Osteocyte (in vitro differentiated cells): ENCODE measurements at regions not wholly inside any gene's neighbourhood (a gene's known extent, or its start where the extent isn't known, plus 50 kb on each side); places are given as distances from the start of the nearest gene placed in this dataset.

Experiments
- DNase-seq: peaks from one replicate; pipeline ENCODE4 v3.0.0; 2021; ENCODE audit warnings: mixed read lengths; ENCODE audit not compliant: unreplicated experiment; ENCODE audit errors: extremely low spot score
- H3K27ac Mint-ChIP-seq: one replicate; pipeline ENCODE4 v1.8.0; 2021; ENCODE audit warnings: mild to moderate bottlenecking, mixed read lengths; ENCODE audit not compliant: unreplicated experiment
- H3K27me3 Mint-ChIP-seq: one replicate; pipeline ENCODE4 v1.8.0; 2021; ENCODE audit warnings: mixed read lengths; ENCODE audit not compliant: unreplicated experiment
- H3K36me3 Mint-ChIP-seq: one replicate; pipeline ENCODE4 v1.8.0; 2021; ENCODE audit warnings: mixed read lengths; ENCODE audit not compliant: unreplicated experiment
- H3K4me1 Mint-ChIP-seq: one replicate; pipeline ENCODE4 v1.8.0; 2021; ENCODE audit warnings: mixed read lengths; ENCODE audit not compliant: unreplicated experiment
- H3K4me3 Mint-ChIP-seq: one replicate; pipeline ENCODE4 v1.8.0; 2021; ENCODE audit warnings: mild to moderate bottlenecking, moderate library complexity, mixed read lengths; ENCODE audit not compliant: unreplicated experiment
- H3K9me3 Mint-ChIP-seq: one replicate; pipeline ENCODE4 v1.8.0; 2021; ENCODE audit warnings: mixed read lengths; ENCODE audit not compliant: unreplicated experiment
- TF ChIP-seq, protein P1 (sequence below): fragments of 200-600 bp; sonication (generic); IDR thresholded peaks from 2 replicates; pipeline ENCODE4 v1.5.0; 2021; ENCODE audit warnings: antibody characterized with exemption, mild to moderate bottlenecking, moderate library complexity

DNA sequence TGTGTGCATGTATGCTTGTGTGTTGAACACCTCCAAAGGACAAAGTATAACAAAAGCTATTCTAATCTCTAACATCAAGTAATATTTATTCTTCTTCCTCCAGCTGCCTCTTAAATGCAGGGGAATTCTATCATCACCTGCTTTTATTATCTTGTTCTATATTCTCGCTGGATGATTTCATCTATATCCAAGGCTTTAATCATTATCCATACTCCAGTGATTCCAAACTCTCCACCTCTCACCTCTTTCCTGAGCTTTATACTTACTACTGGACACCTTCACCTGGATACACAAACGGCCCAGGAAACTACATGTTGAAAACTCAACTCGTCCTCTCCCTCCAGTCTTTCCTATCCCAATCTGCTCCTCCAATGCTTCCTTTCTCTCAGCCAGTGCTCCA is 418.6 kb downstream of the KLF5 start:
- Mint-ChIP-seq H3K9me3 (no peaks in the 10 kb centered on the region), H3K36me3 (no peaks in the 10 kb centered on the region), H3K27me3 (peaks cover 7% of the 10 kb centered on the region), H3K4me1 (no peaks in the 10 kb centered on the region), H3K27ac (no peak overlapping the region), H3K4me3 (no peak overlapping the region)
- TF ChIP-seq, protein P1, sequence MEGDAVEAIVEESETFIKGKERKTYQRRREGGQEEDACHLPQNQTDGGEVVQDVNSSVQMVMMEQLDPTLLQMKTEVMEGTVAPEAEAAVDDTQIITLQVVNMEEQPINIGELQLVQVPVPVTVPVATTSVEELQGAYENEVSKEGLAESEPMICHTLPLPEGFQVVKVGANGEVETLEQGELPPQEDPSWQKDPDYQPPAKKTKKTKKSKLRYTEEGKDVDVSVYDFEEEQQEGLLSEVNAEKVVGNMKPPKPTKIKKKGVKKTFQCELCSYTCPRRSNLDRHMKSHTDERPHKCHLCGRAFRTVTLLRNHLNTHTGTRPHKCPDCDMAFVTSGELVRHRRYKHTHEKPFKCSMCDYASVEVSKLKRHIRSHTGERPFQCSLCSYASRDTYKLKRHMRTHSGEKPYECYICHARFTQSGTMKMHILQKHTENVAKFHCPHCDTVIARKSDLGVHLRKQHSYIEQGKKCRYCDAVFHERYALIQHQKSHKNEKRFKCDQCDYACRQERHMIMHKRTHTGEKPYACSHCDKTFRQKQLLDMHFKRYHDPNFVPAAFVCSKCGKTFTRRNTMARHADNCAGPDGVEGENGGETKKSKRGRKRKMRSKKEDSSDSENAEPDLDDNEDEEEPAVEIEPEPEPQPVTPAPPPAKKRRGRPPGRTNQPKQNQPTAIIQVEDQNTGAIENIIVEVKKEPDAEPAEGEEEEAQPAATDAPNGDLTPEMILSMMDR = no peak
- no peak for DNase-seq

DNA sequence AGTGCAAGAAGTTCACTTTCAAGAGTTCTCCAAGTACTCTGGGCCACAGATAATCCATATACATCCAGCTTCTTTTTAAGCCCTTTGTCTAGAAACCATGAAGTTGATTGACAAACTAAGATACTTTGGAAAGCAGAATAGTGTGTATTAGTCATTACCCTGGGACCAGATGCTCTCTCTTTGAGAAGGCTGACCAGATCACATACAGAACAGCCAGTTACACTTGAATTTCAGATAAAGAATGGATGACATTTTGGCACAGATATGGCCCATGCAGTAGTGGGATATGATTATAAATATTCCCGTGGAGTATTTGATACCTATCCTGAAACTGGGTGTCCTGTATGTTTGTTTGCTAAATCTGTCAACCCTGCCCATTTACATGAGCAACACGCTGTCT is 414.2 kb downstream of the KLF5 start:
- H3K36me3 Mint-ChIP-seq = no peaks in the 10 kb centered on the region
- H3K27ac Mint-ChIP-seq = no peak overlapping the region
- TF ChIP-seq, protein P1 = no peak
- no peaks in the 10 kb centered on the region for H3K27me3 Mint-ChIP-seq
- no peaks in the 10 kb centered on the region for H3K4me1 Mint-ChIP-seq
- no peak for DNase-seq
- no peak overlapping the region for H3K4me3 Mint-ChIP-seq
- no peaks in the 10 kb centered on the region for H3K9me3 Mint-ChIP-seq

DNA sequence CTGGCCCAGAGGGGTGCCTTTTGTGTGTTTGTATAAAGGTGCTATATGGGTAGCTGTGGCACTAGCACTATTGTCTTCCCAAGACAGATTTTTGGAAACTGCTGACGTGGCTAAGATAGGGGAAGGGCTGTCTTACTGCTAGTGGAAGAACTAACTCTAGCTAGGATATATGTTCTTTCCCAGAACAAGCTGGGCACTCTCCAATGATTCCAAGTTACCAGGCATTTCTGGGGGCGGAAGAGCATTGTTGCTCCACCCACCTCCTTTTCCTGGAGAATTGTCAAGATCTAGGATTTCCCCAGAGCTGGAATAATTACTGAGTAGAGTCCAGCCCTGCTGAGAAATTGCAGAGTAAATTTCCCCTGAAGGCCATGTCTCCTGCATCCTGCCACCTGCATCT is 408.3 kb downstream of the KLF5 start:
- H3K4me1 Mint-ChIP-seq = no peaks in the 10 kb centered on the region
- no peak for DNase-seq
- no peaks in the 10 kb centered on the region for H3K36me3 Mint-ChIP-seq
- no peak overlapping the region for H3K27ac Mint-ChIP-seq
- TF ChIP-seq, protein P1 = no peak
- H3K27me3 Mint-ChIP-seq = no peaks in the 10 kb centered on the region
- no peaks in the 10 kb centered on the region for H3K9me3 Mint-ChIP-seq
- H3K4me3 Mint-ChIP-seq = no peak overlapping the region

DNA sequence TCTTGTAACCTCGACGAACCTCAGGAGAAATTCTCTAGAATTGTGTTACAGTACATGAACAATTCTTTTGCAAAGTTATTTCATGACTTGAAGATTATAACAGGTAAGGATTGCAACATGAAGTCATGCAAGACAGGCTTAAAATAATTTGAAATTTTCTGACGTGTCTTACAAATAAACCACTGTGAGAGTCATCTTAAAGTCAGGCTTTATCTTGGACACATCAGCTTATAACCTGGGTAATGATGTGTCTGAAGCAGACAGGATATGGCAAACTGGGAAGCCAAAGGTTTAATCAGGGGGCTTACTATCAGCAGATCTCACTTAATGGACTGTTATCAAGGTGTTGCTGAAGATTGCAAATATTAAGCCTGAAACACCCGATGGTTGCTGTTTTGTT is 407.8 kb downstream of the KLF5 start:
- Mint-ChIP-seq H3K9me3 (no peaks in the 10 kb centered on the region), H3K27ac (no peak overlapping the region), H3K4me3 (no peak overlapping the region), H3K27me3 (no peaks in the 10 kb centered on the region), H3K36me3 (no peaks in the 10 kb centered on the region), H3K4me1 (no peaks in the 10 kb centered on the region)
- TF ChIP-seq, protein P1 = no peak
- no peak for DNase-seq

DNA sequence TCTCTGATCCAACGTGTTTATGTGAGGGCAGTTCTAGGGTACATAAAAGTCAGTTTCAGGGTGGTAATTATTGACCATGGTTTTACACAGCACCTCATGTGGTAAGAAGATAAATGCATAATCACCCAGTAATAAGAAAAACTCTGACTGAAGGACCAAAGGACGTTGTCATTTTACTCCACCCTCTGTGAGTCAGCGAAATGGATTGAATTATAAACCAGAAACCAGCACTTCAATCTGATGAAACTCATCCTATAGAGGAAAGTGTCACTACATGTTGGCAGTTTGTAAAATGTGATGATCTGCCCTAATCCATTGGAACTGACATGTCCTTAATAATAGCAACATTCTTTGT is 406.8 kb downstream of the KLF5 start:
- Mint-ChIP-seq H3K27ac (no peak overlapping the region), H3K36me3 (no peaks in the 10 kb centered on the region), H3K27me3 (no peaks in the 10 kb centered on the region), H3K4me3 (no peak overlapping the region), H3K4me1 (no peaks in the 10 kb centered on the region), H3K9me3 (no peaks in the 10 kb centered on the region)
- no peak for DNase-seq
- TF ChIP-seq, protein P1 = no peak
